ENCODE measurements at regions not wholly inside any gene's neighbourhood (a gene's known extent, or its start where the extent isn't known, plus 50 kb on each side); places are given as distances from the start of the nearest gene placed in this dataset.

DNA sequence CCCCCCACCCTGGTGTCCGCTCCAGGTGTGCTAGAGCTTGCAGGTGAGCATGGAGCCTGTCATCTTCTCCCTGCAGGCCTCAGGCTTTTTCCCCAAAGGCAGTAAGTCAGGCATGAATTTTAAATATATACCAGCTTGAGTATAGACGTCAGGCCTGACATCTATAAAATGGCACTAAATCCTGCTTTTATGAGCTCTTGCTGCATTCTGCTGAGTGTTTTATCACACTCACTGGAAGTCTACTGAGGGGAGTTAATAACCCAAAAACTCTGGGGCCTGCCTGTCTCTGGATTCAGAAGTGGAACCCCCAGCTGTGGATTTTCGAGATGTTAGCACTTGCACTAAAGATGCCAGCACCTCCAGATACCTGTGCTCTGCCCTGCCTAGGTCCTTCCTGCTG, 133.4 kb upstream of the TOP1 start:
- TF ChIP-seq, protein P1, sequence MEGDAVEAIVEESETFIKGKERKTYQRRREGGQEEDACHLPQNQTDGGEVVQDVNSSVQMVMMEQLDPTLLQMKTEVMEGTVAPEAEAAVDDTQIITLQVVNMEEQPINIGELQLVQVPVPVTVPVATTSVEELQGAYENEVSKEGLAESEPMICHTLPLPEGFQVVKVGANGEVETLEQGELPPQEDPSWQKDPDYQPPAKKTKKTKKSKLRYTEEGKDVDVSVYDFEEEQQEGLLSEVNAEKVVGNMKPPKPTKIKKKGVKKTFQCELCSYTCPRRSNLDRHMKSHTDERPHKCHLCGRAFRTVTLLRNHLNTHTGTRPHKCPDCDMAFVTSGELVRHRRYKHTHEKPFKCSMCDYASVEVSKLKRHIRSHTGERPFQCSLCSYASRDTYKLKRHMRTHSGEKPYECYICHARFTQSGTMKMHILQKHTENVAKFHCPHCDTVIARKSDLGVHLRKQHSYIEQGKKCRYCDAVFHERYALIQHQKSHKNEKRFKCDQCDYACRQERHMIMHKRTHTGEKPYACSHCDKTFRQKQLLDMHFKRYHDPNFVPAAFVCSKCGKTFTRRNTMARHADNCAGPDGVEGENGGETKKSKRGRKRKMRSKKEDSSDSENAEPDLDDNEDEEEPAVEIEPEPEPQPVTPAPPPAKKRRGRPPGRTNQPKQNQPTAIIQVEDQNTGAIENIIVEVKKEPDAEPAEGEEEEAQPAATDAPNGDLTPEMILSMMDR (IDR thresholded peaks at IDR 0.05; ENCODE audit: low read depth, low read length, poor library complexity, severe bottlenecking) = no peak
- TF ChIP-seq EZH2phosphoT487 (IDR thresholded peaks at IDR 0.05; ENCODE audit: borderline replicate concordance, low read length) = no peak
